Esophagus squamous epithelium (tissue), 5 donors: ENCODE measurements at regions not wholly inside any gene's neighbourhood (a gene's known extent, or its start where the extent isn't known, plus 50 kb on each side); places are given as distances from the start of the nearest gene placed in this dataset.

Experiments used
- DNase-seq: peaks from one replicate; lab custom pipeline; 2025; lab: John Stamatoyannopoulos, UW
- H3K27ac ChIP-seq, 4 donors: fragments of 200-600 bp; sonication (generic); one replicate each; pipeline ENCODE4 v1.5.1; 2016 to 2019; ENCODE audit warnings: mild to moderate bottlenecking in 1 of 4
- H3K27me3 ChIP-seq, 4 donors: fragments of 200-600 bp; sonication (generic); 1 replicate in 3 of 4; 2 replicates in 1 of 4; pipeline versions ENCODE4 v1.5.1 to v1.6.0; 2017 to 2021; ENCODE audit warnings: antibody characterized with exemption in 1 of 4
- H3K36me3 ChIP-seq, 3 donors: fragments of 200-600 bp; sonication (generic); one replicate each; pipeline ENCODE4 v1.5.1; 2016 to 2019
- H3K4me1 ChIP-seq, 3 donors: fragments of 200-600 bp; sonication (generic); one replicate each; pipeline ENCODE4 v1.5.1; 2017 to 2019
- H3K4me3 ChIP-seq, 4 donors: fragments of 200-600 bp; sonication (generic); 1 replicate in 3 of 4; 2 replicates in 1 of 4; pipeline ENCODE4 v1.5.1; 2016 to 2019; ENCODE audit warnings: mild to moderate bottlenecking in 2 of 4, moderate library complexity in 1 of 4
- H3K9me3 ChIP-seq, 3 donors: fragments of 200-600 bp; sonication (generic); one replicate each; pipeline ENCODE4 v1.5.1; 2016 to 2019
- CTCF ChIP-seq, 6 experiments: fragments of 450-650 bp in 4 of 6; fragments of 200-600 bp in 2 of 6; sonication (generic) in 2 of 6; IDR thresholded peaks; one replicate each; pipeline ENCODE4 v1.5.1; 2016 to 2019; ENCODE audit warnings: antibody characterized with exemption in 6 of 6, mild to moderate bottlenecking in 4 of 6, moderate library complexity in 4 of 6
- POLR2A ChIP-seq, 4 donors: fragments of 450-650 bp; IDR thresholded peaks; one replicate each; pipeline ENCODE4 v1.6.1; 2017; ENCODE audit warnings: antibody characterized with exemption in 4 of 4, mild to moderate bottlenecking in 4 of 4, moderate library complexity in 3 of 4
- WGBS, 2 donors: methylation state at CpG; one replicate each; pipeline ENCODE4 v1.1.5; 2018; 5-methylcytosine and 5-hydroxymethylcytosine counted together
- intact Hi-C: fragments of 100-400 bp; cut with DNase I; formaldehyde crosslinking; loops from one replicate; pipeline ENCODE4 v1.15.0; 2022
- donor health status: DM: yes; HTN: yes; CAD: no.

- intact Hi-C loops: no loop called here
- Histone ChIP-seq H3K27me3 (no peaks in the 10 kb centered on the region), H3K4me3 (no peak overlapping the region), H3K9me3 (no peaks in the 10 kb centered on the region), H3K36me3 (no peaks in the 10 kb centered on the region), H3K27ac (no peak overlapping the region), H3K4me1 (peaks cover 0 to 11% (median 0%) of the 10 kb centered on the region in 3 donors)
- DNase-seq: no peak
- TF ChIP-seq CTCF (IDR thresholded peaks at IDR 0.05): no peak
- TF ChIP-seq POLR2A (IDR thresholded peaks at IDR 0.05): no peak
- 65 to 79% methylated on average over 4 to 6 of the region's 6 CpGs for whole genome bisulfite sequencing, 2 donors
Measured at GRCh38 chr4:181968371-181968770, 274.8 kb upstream of the TENM3 start.

- H3K27ac ChIP-seq: no peak overlapping the region
- no peak for DNase-seq
- intact Hi-C loops: no loop called here
Measured at GRCh38 chr4:181969151-181969550, 274.1 kb upstream of the TENM3 start.

GRCh38 chr4:181970366-181970765 lies 272.8 kb upstream of the TENM3 start:
- H3K36me3 ChIP-seq: no peaks in the 10 kb centered on the region
- H3K27me3 ChIP-seq: no peaks in the 10 kb centered on the region
- DNase-seq: no peak
- WGBS, 2 donors: 60 to 76% methylated on average over 4 of the region's 4 CpGs
- no peak for TF ChIP-seq POLR2A (IDR thresholded peaks at IDR 0.05)
- H3K9me3 ChIP-seq: no peaks in the 10 kb centered on the region
- peaks cover 0 to 11% (median 0%) of the 10 kb centered on the region in 3 donors for H3K4me1 ChIP-seq
- H3K27ac ChIP-seq: no peak overlapping the region
- H3K4me3 ChIP-seq: no peak overlapping the region
- intact Hi-C loops: no loop called here

More at GRCh38 chr4:181969151-181969550, 274.1 kb upstream of the TENM3 start:
- Histone ChIP-seq H3K27me3 (no peaks in the 10 kb centered on the region), H3K9me3 (no peaks in the 10 kb centered on the region), H3K4me1 (peaks cover 0 to 11% (median 0%) of the 10 kb centered on the region in 3 donors), H3K4me3 (no peak overlapping the region), H3K36me3 (no peaks in the 10 kb centered on the region)
- TF ChIP-seq POLR2A (IDR thresholded peaks at IDR 0.05) (no peak), CTCF (IDR thresholded peaks at IDR 0.05) (no peak)
- 87 to 91% methylated on average over 5 of the region's 5 CpGs for WGBS, 2 donors

GRCh38 chr4:181971411-181971810 lies 271.8 kb upstream of the TENM3 start:
- H3K4me1 ChIP-seq: peaks cover 0 to 11% (median 0%) of the 10 kb centered on the region in 3 donors
- 37 to 49% methylated on average over 4 of the region's 4 CpGs for WGBS, 2 donors
- H3K27ac ChIP-seq: no peak overlapping the region
- H3K4me3 ChIP-seq: peak overlapping the region in 1 of 4 donors; percentile 48
- intact Hi-C loops: no loop called here
- H3K36me3 ChIP-seq: no peaks in the 10 kb centered on the region
- no peak for DNase-seq
- TF ChIP-seq POLR2A (IDR thresholded peaks at IDR 0.05): no peak
- TF ChIP-seq CTCF (IDR thresholded peaks at IDR 0.05): no peak
- H3K27me3 ChIP-seq: no peaks in the 10 kb centered on the region
- H3K9me3 ChIP-seq: no peaks in the 10 kb centered on the region

DNA sequence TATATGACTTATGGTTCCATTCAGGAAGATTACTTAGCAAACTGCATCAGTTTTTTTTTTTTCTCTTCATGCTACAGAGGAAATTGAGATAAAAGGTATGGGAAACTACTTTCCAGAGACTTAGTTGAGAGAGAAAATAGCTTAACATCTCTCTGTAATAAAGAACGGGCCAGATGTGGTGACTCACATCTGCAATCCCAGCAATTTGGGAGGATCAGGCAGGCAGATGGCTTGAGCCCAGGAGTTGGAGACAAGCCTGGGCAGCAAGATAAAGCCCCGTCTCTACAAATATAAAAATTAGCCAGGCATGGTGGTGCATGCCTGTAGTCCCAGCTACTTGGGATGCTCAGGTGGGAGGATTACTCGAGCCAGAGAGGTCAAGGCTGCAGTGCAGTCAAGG lies 271.2 kb upstream of the TENM3 start:
- TF ChIP-seq POLR2A (IDR thresholded peaks at IDR 0.05) (no peak), CTCF (IDR thresholded peaks at IDR 0.05) (no peak)
- no peak overlapping the region for H3K27ac ChIP-seq
- peak overlapping the region in 1 of 4 donors; percentile 48 for H3K4me3 ChIP-seq
- H3K27me3 ChIP-seq: no peaks in the 10 kb centered on the region
- no peak for DNase-seq
- no peaks in the 10 kb centered on the region for H3K9me3 ChIP-seq
- no peaks in the 10 kb centered on the region for H3K36me3 ChIP-seq
- H3K4me1 ChIP-seq: peaks cover 0 to 11% (median 0%) of the 10 kb centered on the region in 3 donors
- intact Hi-C loops: no loop called here
- 29 to 38% methylated on average over 3 of the region's 3 CpGs for WGBS, 2 donors

GRCh38 chr4:181976764-181977163 lies 266.4 kb upstream of the TENM3 start:
- TF ChIP-seq CTCF (IDR thresholded peaks at IDR 0.05) (no peak), POLR2A (IDR thresholded peaks at IDR 0.05) (no peak)
- Histone ChIP-seq H3K27me3 (no peaks in the 10 kb centered on the region), H3K4me1 (peaks cover 0 to 5% (median 0%) of the 10 kb centered on the region in 3 donors), H3K36me3 (no peaks in the 10 kb centered on the region), H3K9me3 (no peaks in the 10 kb centered on the region), H3K4me3 (no peak overlapping the region), H3K27ac (no peak overlapping the region)
- intact Hi-C loops: no loop called here
- 85 to 91% methylated on average over 8 of the region's 8 CpGs for WGBS, 2 donors
- no peak for DNase-seq
